GM12878 (cell line): ENCODE measurements at regions not wholly inside any gene's neighbourhood (a gene's known extent, or its start where the extent isn't known, plus 50 kb on each side); places are given as distances from the start of the nearest gene placed in this dataset.

Experiments
- ATAC-seq: fragments of 200-7000 bp; cut with Tn5 transposase; 3 replicates; pipeline ENCODE4 v1.9.1; 2020; ENCODE audit warnings: mild to moderate bottlenecking, moderate library complexity
- BruUV-seq: library from RNA; stranded (reverse); fragments of 400-500 nt; replicated peaks from 2 replicates; lab custom pipeline; 2021; lab: Mats Ljungman, UMichigan
- CTCF ChIA-PET: fragments of 300-600 bp; sonication (Branson Sonifier 250); formaldehyde crosslinking; extraction: SDS; loops from one replicate; lab custom pipeline; 2021; ENCODE audit warnings: inconsistent platforms; lab: Yijun Ruan, JAX
- POLR2A ChIA-PET: fragments of 350-600 bp; formaldehyde crosslinking; extraction: SDS; loops from one replicate; lab custom pipeline; 2021; ENCODE audit warnings: inconsistent platforms; lab: Charles Lee
- RAD21 ChIA-PET: fragments of 300-600 bp; sonication (Branson Sonifier 250); formaldehyde crosslinking; loops from one replicate; lab custom pipeline; 2023; ENCODE audit warnings: antibody characterized with exemption; ENCODE audit not compliant: unreplicated experiment; lab: Charles Lee
- SMC1A ChIA-PET: fragments of 300-600 bp; sonication (Branson Sonifier 250); formaldehyde crosslinking; loops from one replicate; lab custom pipeline; 2023; ENCODE audit not compliant: unreplicated experiment, uncharacterized antibody; lab: Charles Lee
- DNase-seq: peaks from one replicate; pipeline ENCODE4 v3.0.0-alpha.2; 2011; ENCODE audit warnings: low read depth, low spot score
- FAIRE-seq: peaks from 3 replicates; lab custom pipeline; 2011; peaks lifted over from hg19 to GRCh38; lab: Jason Lieb, UNC
- H2AFZ ChIP-seq: 2 replicates; pipeline ENCODE4 v1.6.0; 2011; ENCODE audit warnings: low read depth, low read length, control low read depth; ENCODE audit not compliant: control insufficient read depth
- H3K27ac ChIP-seq: 2 replicates; pipeline ENCODE4 v1.5.1; 2011; ENCODE audit warnings: control low read depth; ENCODE audit not compliant: control insufficient read depth, insufficient read depth
- H3K27me3 ChIP-seq, 2 experiments: replicated peaks in 1 of 2; 2 replicates each; pipeline versions ENCODE4 v1.6.0 to v1.6.1; 2011; ENCODE audit warnings: low read length in 1 of 2; ENCODE audit not compliant: control insufficient read depth in 2 of 2, insufficient read depth in 2 of 2
- H3K36me3 ChIP-seq, 2 experiments: 2 replicates each; pipeline ENCODE4 v1.5.1; 2011; ENCODE audit warnings: low read length in 1 of 2; ENCODE audit not compliant: control insufficient read depth in 2 of 2, insufficient read depth in 2 of 2
- H3K4me1 ChIP-seq: 2 replicates; pipeline ENCODE4 v1.6.1; 2011; ENCODE audit warnings: mild to moderate bottlenecking, low read length, moderate library complexity, mixed read lengths; ENCODE audit not compliant: control insufficient read depth, insufficient read depth
- H3K4me2 ChIP-seq: 2 replicates; pipeline ENCODE4 v1.6.0; 2011; ENCODE audit warnings: control low read depth; ENCODE audit not compliant: control insufficient read depth, insufficient read depth
- H3K4me3 ChIP-seq: fragments of 200-600 bp; sonication (generic); 2 replicates; pipeline ENCODE4 v1.5.1; 2016
- H3K79me2 ChIP-seq: 2 replicates; pipeline ENCODE4 v1.6.0; 2011; ENCODE audit warnings: low read length; ENCODE audit not compliant: control insufficient read depth, insufficient read depth
- H3K9ac ChIP-seq: 2 replicates; pipeline ENCODE4 v1.8.0; 2011; ENCODE audit warnings: low read length, control low read depth, mixed read lengths; ENCODE audit not compliant: control insufficient read depth, insufficient read depth
- H3K9me3 ChIP-seq: replicated peaks from 3 replicates; pipeline ENCODE4 v1.5.1; 2011; ENCODE audit warnings: mild to moderate bottlenecking, low read length; ENCODE audit not compliant: control insufficient read depth, insufficient read depth
- H4K20me1 ChIP-seq: 2 replicates; pipeline ENCODE4 v1.6.0; 2011; ENCODE audit not compliant: control insufficient read depth, insufficient read depth
- FOXM1 ChIP-seq: IDR thresholded peaks from 2 replicates; pipeline ENCODE4 v1.6.1; 2012; ENCODE audit warnings: low read depth, mild to moderate bottlenecking, inconsistent platforms, low read length, moderate library complexity
- HCFC1 ChIP-seq: fragments of 150-350 bp; IDR thresholded peaks from 2 replicates; pipeline ENCODE4 v1.6.1; 2014; ENCODE audit warnings: low read length
- JUNB ChIP-seq: IDR thresholded peaks from 2 replicates; pipeline ENCODE4 v1.6.1; 2016; ENCODE audit warnings: antibody characterized with exemption, mild to moderate bottlenecking
- MYB ChIP-seq: fragments of 150-350 bp; IDR thresholded peaks from 2 replicates; pipeline ENCODE4 v1.6.1; 2014; ENCODE audit warnings: mild to moderate bottlenecking, low read depth, low read length, borderline replicate concordance
- MYC ChIP-seq: IDR thresholded peaks from 2 replicates; pipeline ENCODE4 v1.6.1; 2011; ENCODE audit warnings: mild to moderate bottlenecking, low read length, moderate library complexity, inconsistent platforms; ENCODE audit not compliant: insufficient read depth, insufficient replicate concordance, insufficient read length, severe bottlenecking
- TCF3 ChIP-seq: IDR thresholded peaks from 2 replicates; pipeline ENCODE4 v1.6.1; 2012; ENCODE audit warnings: low read depth, mild to moderate bottlenecking, low read length, borderline replicate concordance; ENCODE audit not compliant: insufficient read depth
- WGBS: methylation state at CpG from one replicate; pipeline ENCODE4 v1.1.6; 2016; ENCODE audit warnings: low lambda C conversion rate; ENCODE audit not compliant: insufficient replicate concordance, insufficient coverage; ENCODE audit errors: missing lambda C conversion rate; 5-methylcytosine and 5-hydroxymethylcytosine counted together
- in situ Hi-C: fragments of 300-500 bp; cut with MboI; formaldehyde crosslinking; loops from 9 replicates; pipeline ENCODE4 v1.14.3; 2018; ENCODE audit warnings: mixed read lengths
- intact Hi-C: fragments of 100-400 bp; cut with micrococcal nuclease; formaldehyde crosslinking; loops from one replicate; pipeline ENCODE4 v1.14.2; 2022; ENCODE audit not compliant: unreplicated experiment
- TF ChIP-seq, protein P1 (sequence below): fragments of 450-650 bp; formaldehyde crosslinking; IDR thresholded peaks from 2 replicates; pipeline ENCODE4 v1.4.0; 2022; ENCODE audit warnings: mild to moderate bottlenecking, moderate library complexity

DNA sequence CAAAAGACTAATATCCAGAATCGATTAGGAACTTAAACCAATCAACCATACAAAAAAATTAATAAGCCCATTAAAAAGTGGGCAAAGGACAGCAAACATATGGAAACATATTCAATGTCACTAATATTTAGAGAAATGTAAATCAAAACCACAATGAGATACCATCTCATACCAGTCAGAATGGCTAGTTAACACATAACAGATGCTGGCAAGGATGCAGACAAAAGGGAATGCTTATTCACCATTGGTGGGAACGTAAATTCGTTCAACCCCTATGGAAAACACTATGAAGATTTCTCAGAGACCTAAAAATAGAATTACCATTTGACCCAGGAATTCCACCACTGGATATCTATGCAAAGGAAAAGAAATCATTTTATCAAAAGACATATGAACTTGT, 468.2 kb upstream of the ST6GAL2 start:
- ChIA-PET RAD21 (no interaction called here), POLR2A (no interaction called here), SMC1A (no interaction called here)
- no peak for DNase-seq
- Histone ChIP-seq H3K27ac (no peak overlapping the region), H2AFZ (no peak overlapping the region), H3K4me3 (no peak overlapping the region), H3K9ac (no peak overlapping the region), H3K36me3 (no peaks in the 10 kb centered on the region), H3K4me1 (no peaks in the 10 kb centered on the region), H3K27me3 (no peaks in the 10 kb centered on the region), H4K20me1 (no peaks in the 10 kb centered on the region)
- no peak for ATAC-seq
- BruUV-seq, result no TSS peak
- in situ Hi-C loops, result no loop called here
- intact Hi-C loops, result no loop called here
- WGBS, result 8% methylated on average over 3 of the region's 3 CpGs
- no peak for TF ChIP-seq HCFC1
- TF ChIP-seq TCF3, result no peak
- no peak for TF ChIP-seq JUNB
- TF ChIP-seq, protein P1, sequence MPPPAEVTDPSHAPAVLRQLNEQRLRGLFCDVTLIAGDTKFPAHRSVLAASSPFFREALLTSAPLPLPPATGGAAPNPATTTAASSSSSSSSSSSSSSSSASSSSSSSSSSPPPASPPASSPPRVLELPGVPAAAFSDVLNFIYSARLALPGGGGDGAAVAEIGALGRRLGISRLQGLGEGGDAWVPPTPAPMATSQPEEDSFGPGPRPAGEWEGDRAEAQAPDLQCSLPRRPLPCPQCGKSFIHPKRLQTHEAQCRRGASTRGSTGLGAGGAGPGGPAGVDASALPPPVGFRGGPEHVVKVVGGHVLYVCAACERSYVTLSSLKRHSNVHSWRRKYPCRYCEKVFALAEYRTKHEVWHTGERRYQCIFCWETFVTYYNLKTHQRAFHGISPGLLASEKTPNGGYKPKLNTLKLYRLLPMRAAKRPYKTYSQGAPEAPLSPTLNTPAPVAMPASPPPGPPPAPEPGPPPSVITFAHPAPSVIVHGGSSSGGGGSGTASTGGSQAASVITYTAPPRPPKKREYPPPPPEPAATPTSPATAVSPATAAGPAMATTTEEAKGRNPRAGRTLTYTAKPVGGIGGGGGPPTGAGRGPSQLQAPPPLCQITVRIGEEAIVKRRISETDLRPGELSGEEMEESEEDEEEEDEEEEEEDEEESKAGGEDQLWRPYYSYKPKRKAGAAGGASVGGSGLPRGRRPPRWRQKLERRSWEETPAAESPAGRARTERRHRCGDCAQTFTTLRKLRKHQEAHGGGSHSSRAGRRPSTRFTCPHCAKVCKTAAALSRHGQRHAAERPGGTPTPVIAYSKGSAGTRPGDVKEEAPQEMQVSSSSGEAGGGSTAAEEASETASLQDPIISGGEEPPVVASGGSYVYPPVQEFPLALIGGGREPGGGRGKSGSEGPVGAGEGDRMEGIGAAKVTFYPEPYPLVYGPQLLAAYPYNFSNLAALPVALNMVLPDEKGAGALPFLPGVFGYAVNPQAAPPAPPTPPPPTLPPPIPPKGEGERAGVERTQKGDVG, result no peak
- no peak for TF ChIP-seq MYC
- TF ChIP-seq FOXM1, result no peak
- TF ChIP-seq MYB, result no peak
- TF ChIP-seq, all 136 proteins: peak for 0
- no peak overlapping the region for H3K4me2 ChIP-seq
- FAIRE-seq, result no peak
- no peaks in the 10 kb centered on the region for H3K79me2 ChIP-seq
- CTCF ChIA-PET, result no interaction called here
- H3K9me3 ChIP-seq, result no peaks in the 10 kb centered on the region
